GM19351 (cell line): ENCODE measurements at regions not wholly inside any gene's neighbourhood (a gene's known extent, or its start where the extent isn't known, plus 50 kb on each side); places are given as distances from the start of the nearest gene placed in this dataset.
"Not testable (repeated sequence)": the region's sequence is repeated elsewhere in the genome, so short reads cannot be mapped to it uniquely, and the experiment has no call there.

Experiments
- ATAC-seq: cut with Tn5 transposase; IDR thresholded peaks from one replicate; pipeline ENCODE4 v1.9.1; 2021; ENCODE audit warnings: mild to moderate bottlenecking, moderate library complexity; ENCODE audit not compliant: unreplicated experiment

GRCh38 chr16:26386096-26386495 lies 680.6 kb upstream of the C16orf82 start:
- no peak for ATAC-seq

- ATAC-seq, result no peak
Measured at GRCh38 chr16:26391833-26392232, 674.9 kb upstream of the C16orf82 start.

GRCh38 chr16:26394409-26394808 lies 672.3 kb upstream of the C16orf82 start:
- ATAC-seq, result no peak

- ATAC-seq, result no peak
Measured at GRCh38 chr16:26395700-26396099, 671.0 kb upstream of the C16orf82 start.

GRCh38 chr16:26396511-26397235 lies 670.1 kb upstream of the C16orf82 start:
- ATAC-seq, result no peak

GRCh38 chr16:26413780-26414179 lies 652.9 kb upstream of the C16orf82 start:
- no peak for ATAC-seq

- not testable (repeated sequence) for ATAC-seq
Measured at GRCh38 chr16:26419458-26419857, 647.3 kb upstream of the C16orf82 start.

GRCh38 chr16:26430618-26431017 lies 636.1 kb upstream of the C16orf82 start:
- no peak for ATAC-seq

GRCh38 chr16:26433807-26434206 lies 632.9 kb upstream of the C16orf82 start:
- ATAC-seq, result no peak

- no peak for ATAC-seq
Measured at GRCh38 chr16:26441178-26441577, 625.5 kb upstream of the C16orf82 start.

GRCh38 chr16:26442321-26442720 lies 624.4 kb upstream of the C16orf82 start:
- ATAC-seq, result no peak

- no peak for ATAC-seq
Measured at GRCh38 chr16:26447570-26447969, 619.2 kb upstream of the C16orf82 start.

- no peak for ATAC-seq
Measured at GRCh38 chr16:26453215-26453614, 613.5 kb upstream of the C16orf82 start.

- ATAC-seq, result no peak
Measured at GRCh38 chr16:26454102-26454501, 612.6 kb upstream of the C16orf82 start.

- no peak for ATAC-seq
Measured at GRCh38 chr16:26456074-26456473, 610.7 kb upstream of the C16orf82 start.

GRCh38 chr16:26457095-26457494 lies 609.6 kb upstream of the C16orf82 start:
- no peak for ATAC-seq

- no peak for ATAC-seq
Measured at GRCh38 chr16:26457882-26458281, 608.8 kb upstream of the C16orf82 start.

GRCh38 chr16:26464576-26465266 lies 602.0 kb upstream of the C16orf82 start:
- no peak for ATAC-seq

- not testable (repeated sequence) for ATAC-seq
Measured at GRCh38 chr16:26474405-26474804, 592.3 kb upstream of the C16orf82 start.

GRCh38 chr16:26475596-26475995 lies 591.1 kb upstream of the C16orf82 start:
- ATAC-seq, result no peak

GRCh38 chr16:26491101-26491670 lies 575.5 kb upstream of the C16orf82 start:
- ATAC-seq, result no peak

GRCh38 chr16:26491962-26492361 lies 574.8 kb upstream of the C16orf82 start:
- no peak for ATAC-seq
